ENCODE measurements at regions not wholly inside any gene's neighbourhood (a gene's known extent, or its start where the extent isn't known, plus 50 kb on each side); places are given as distances from the start of the nearest gene placed in this dataset.
"Not testable (repeated sequence)": the region's sequence is repeated elsewhere in the genome, so short reads cannot be mapped to it uniquely, and the experiment has no call there.

DNA sequence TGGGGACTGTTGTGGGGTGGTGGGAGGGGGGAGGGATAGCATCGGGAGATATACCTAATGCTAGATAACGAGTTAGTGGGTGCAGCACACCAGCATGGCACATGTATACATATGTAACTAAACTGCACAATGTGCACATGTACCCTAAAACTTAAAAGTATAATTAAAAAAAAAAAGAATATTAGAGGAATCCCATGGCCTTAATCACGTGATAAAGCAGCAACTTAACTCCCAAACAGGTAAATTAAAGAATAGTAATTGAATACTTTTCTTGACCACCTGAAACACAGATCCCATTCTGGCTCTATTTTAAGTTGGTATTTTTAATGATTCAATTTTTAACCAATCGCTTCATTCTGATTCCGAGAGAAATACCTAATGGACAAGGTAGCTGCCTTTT is 56.9 kb upstream of the THBS1 start:
- whole genome bisulfite sequencing (ENCODE audit: low lambda C conversion rate): 33% methylated on average over 5 of the region's 5 CpGs
- FAIRE-seq; H3K36me3 ChIP-seq (replicated peaks in 1 of 2; ENCODE audit: control insufficient read depth in 1 of 2, insufficient read depth in 2 of 2, low read length in 2 of 2); H3K4me1 ChIP-seq (ENCODE audit: insufficient read depth, low read length); POLR2A ChIA-PET; H3K9ac ChIP-seq (ENCODE audit: insufficient read depth, low read depth, low read length); H2AFZ ChIP-seq (ENCODE audit: low read length); CTCF ChIA-PET (ENCODE audit: low intra/inter-chr PET ratio, low total read pairs); BruUV-seq (replicated peaks); H3K79me2 ChIP-seq (ENCODE audit: insufficient read depth, low read length); H4K20me1 ChIP-seq (ENCODE audit: insufficient read depth, low read length); H3K9me3 ChIP-seq (ENCODE audit: low read length); H3K27me3 ChIP-seq (ENCODE audit: control insufficient read depth in 1 of 2, insufficient read depth in 2 of 2, low read length in 2 of 2); H3K4me3 ChIP-seq (replicated peaks in 1 of 3; ENCODE audit: insufficient read depth in 1 of 3, low read depth in 2 of 3, low read length in 3 of 3); H3K4me2 ChIP-seq (ENCODE audit: low read depth, low read length); ATAC-seq; DNase-seq (ENCODE audit: low spot score); intact Hi-C loops (cut with micrococcal nuclease; ENCODE audit: unreplicated experiment); in situ Hi-C loops (cut with HindIII; ENCODE audit: extremely low pct_ligation_motif_present, low pct_unique_long_range_greater_than_20kb); H3K27ac ChIP-seq (ENCODE audit: extremely low read length, insufficient read depth, low read length): not testable (repeated sequence)
- peak; percentile 59; the same call in 1 of the 2 replicates for TF ChIP-seq RAD51 (IDR thresholded peaks at IDR 0.05; ENCODE audit: borderline replicate concordance)

DNA sequence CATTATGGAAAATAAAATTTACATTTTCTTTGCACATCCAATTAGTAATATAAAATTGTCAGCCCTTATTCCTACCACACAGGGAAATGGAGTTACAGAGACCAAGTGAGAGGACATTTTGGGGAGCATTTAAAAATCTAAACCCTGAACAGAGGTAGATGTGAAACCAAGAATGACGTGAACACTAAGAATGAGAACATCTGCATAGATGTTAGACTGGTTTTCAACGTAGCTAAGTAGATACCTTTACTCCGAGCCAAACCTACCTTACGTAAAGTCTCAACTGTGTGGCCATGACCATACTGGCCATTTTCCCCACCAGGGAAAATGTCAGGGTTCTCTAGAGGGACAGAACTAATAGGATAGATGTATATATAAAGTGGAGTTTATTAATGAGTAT is 51.4 kb upstream of the THBS1 start:
- DNase-seq (ENCODE audit: low spot score): no peak
- WGBS (ENCODE audit: low lambda C conversion rate): 59% methylated on average over 4 of the region's 4 CpGs
- ChIA-PET POLR2A (no interaction called here), CTCF (ENCODE audit: low intra/inter-chr PET ratio, low total read pairs) (no interaction called here)
- Histone ChIP-seq H3K4me3 (replicated peaks in 1 of 3; ENCODE audit: insufficient read depth in 1 of 3, low read depth in 2 of 3, low read length in 3 of 3) (no peak overlapping the region), H3K27ac (ENCODE audit: extremely low read length, insufficient read depth, low read length) (no peak overlapping the region), H3K9me3 (ENCODE audit: low read length) (no peaks in the 10 kb centered on the region), H3K4me1 (ENCODE audit: insufficient read depth, low read length) (no peaks in the 10 kb centered on the region), H3K79me2 (ENCODE audit: insufficient read depth, low read length) (no peaks in the 10 kb centered on the region), H3K4me2 (ENCODE audit: low read depth, low read length) (no peak overlapping the region), H3K27me3 (ENCODE audit: control insufficient read depth in 1 of 2, insufficient read depth in 2 of 2, low read length in 2 of 2) (0 out of 5 replicates have a peak, but pooled peaks cover 0 to 8% of the 10 kb centered on the region in 2 experiments), H4K20me1 (ENCODE audit: insufficient read depth, low read length) (no peaks in the 10 kb centered on the region), H3K9ac (ENCODE audit: insufficient read depth, low read depth, low read length) (no peak overlapping the region), H3K36me3 (replicated peaks in 1 of 2; ENCODE audit: control insufficient read depth in 1 of 2, insufficient read depth in 2 of 2, low read length in 2 of 2) (no peaks in the 10 kb centered on the region), H2AFZ (ENCODE audit: low read length) (no peak overlapping the region)
- in situ Hi-C loops (cut with HindIII; ENCODE audit: extremely low pct_ligation_motif_present, low pct_unique_long_range_greater_than_20kb) (no loop called here), intact Hi-C loops (cut with micrococcal nuclease; ENCODE audit: unreplicated experiment) (no loop called here)
- no peak for FAIRE-seq
- ATAC-seq: no peak
- no TSS peak for BruUV-seq (replicated peaks)
- TF ChIP-seq, protein P1, sequence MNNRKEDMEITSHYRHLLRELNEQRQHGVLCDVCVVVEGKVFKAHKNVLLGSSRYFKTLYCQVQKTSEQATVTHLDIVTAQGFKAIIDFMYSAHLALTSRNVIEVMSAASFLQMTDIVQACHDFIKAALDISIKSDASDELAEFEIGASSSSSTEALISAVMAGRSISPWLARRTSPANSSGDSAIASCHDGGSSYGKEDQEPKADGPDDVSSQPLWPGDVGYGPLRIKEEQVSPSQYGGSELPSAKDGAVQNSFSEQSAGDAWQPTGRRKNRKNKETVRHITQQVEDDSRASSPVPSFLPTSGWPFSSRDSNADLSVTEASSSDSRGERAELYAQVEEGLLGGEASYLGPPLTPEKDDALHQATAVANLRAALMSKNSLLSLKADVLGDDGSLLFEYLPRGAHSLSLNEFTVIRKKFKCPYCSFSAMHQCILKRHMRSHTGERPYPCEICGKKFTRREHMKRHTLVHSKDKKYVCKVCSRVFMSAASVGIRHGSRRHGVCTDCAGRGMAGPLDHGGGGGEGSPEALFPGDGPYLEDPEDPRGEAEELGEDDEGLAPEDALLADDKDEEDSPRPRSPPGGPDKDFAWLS (CRISPR knock-in tag; IDR thresholded peaks at IDR 0.05; ENCODE audit: borderline replicate concordance): no peak
- TF ChIP-seq, protein P2, sequence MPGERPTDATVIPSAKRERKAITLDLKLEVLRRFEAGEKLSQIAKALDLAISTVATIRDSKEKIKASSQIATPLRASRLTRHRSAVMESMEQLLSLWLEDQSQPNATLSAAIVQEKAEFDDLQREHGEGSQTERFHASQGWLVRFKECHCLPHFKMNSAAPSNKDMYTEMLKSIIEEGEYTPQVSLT (CRISPR knock-in tag; IDR thresholded peaks at IDR 0.05; ENCODE audit: borderline replicate concordance, low read depth): no peak
- TF ChIP-seq, protein P3, sequence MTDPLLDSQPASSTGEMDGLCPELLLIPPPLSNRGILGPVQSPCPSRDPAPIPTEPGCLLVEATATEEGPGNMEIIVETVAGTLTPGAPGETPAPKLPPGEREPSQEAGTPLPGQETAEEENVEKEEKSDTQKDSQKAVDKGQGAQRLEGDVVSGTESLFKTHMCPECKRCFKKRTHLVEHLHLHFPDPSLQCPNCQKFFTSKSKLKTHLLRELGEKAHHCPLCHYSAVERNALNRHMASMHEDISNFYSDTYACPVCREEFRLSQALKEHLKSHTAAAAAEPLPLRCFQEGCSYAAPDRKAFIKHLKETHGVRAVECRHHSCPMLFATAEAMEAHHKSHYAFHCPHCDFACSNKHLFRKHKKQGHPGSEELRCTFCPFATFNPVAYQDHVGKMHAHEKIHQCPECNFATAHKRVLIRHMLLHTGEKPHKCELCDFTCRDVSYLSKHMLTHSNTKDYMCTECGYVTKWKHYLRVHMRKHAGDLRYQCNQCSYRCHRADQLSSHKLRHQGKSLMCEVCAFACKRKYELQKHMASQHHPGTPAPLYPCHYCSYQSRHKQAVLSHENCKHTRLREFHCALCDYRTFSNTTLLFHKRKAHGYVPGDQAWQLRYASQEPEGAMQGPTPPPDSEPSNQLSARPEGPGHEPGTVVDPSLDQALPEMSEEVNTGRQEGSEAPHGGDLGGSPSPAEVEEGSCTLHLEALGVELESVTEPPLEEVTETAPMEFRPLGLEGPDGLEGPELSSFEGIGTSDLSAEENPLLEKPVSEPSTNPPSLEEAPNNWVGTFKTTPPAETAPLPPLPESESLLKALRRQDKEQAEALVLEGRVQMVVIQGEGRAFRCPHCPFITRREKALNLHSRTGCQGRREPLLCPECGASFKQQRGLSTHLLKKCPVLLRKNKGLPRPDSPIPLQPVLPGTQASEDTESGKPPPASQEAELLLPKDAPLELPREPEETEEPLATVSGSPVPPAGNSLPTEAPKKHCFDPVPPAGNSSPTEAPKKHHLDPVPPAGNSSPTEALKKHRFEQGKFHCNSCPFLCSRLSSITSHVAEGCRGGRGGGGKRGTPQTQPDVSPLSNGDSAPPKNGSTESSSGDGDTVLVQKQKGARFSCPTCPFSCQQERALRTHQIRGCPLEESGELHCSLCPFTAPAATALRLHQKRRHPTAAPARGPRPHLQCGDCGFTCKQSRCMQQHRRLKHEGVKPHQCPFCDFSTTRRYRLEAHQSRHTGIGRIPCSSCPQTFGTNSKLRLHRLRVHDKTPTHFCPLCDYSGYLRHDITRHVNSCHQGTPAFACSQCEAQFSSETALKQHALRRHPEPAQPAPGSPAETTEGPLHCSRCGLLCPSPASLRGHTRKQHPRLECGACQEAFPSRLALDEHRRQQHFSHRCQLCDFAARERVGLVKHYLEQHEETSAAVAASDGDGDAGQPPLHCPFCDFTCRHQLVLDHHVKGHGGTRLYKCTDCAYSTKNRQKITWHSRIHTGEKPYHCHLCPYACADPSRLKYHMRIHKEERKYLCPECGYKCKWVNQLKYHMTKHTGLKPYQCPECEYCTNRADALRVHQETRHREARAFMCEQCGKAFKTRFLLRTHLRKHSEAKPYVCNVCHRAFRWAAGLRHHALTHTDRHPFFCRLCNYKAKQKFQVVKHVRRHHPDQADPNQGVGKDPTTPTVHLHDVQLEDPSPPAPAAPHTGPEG (CRISPR knock-in tag; IDR thresholded peaks at IDR 0.05): no peak
- TF ChIP-seq, protein P4, sequence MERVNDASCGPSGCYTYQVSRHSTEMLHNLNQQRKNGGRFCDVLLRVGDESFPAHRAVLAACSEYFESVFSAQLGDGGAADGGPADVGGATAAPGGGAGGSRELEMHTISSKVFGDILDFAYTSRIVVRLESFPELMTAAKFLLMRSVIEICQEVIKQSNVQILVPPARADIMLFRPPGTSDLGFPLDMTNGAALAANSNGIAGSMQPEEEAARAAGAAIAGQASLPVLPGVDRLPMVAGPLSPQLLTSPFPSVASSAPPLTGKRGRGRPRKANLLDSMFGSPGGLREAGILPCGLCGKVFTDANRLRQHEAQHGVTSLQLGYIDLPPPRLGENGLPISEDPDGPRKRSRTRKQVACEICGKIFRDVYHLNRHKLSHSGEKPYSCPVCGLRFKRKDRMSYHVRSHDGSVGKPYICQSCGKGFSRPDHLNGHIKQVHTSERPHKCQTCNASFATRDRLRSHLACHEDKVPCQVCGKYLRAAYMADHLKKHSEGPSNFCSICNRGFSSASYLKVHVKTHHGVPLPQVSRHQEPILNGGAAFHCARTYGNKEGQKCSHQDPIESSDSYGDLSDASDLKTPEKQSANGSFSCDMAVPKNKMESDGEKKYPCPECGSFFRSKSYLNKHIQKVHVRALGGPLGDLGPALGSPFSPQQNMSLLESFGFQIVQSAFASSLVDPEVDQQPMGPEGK (CRISPR knock-in tag; IDR thresholded peaks at IDR 0.05): no peak
- no peak for TF ChIP-seq MIER2 (CRISPR knock-in tag; IDR thresholded peaks at IDR 0.05)
